Esophagus (tissue), 2 donors: ENCODE measurements at regions not wholly inside any gene's neighbourhood (a gene's known extent, or its start where the extent isn't known, plus 50 kb on each side); places are given as distances from the start of the nearest gene placed in this dataset.

Experiments used
- H3K27ac ChIP-seq, 2 donors: one replicate each; pipeline ENCODE4 v1.5.1; 2013; ENCODE audit warnings: low read depth in 2 of 2, mild to moderate bottlenecking in 2 of 2, inconsistent platforms in 1 of 2, low read length in 1 of 2, moderate library complexity in 1 of 2
- H3K27me3 ChIP-seq, 2 donors: one replicate each; pipeline ENCODE4 v1.6.1; 2013; ENCODE audit warnings: low read length in 2 of 2, control low read depth in 1 of 2, mild to moderate bottlenecking in 1 of 2; ENCODE audit not compliant: insufficient read depth in 2 of 2, control insufficient read depth in 1 of 2
- H3K36me3 ChIP-seq, 2 donors: one replicate each; pipeline ENCODE4 v1.6.1; 2013; ENCODE audit warnings: low read length in 1 of 2; ENCODE audit not compliant: control insufficient read depth in 2 of 2, insufficient read depth in 2 of 2
- H3K4me1 ChIP-seq, 2 donors: one replicate each; pipeline ENCODE4 v1.6.1; 2013; ENCODE audit warnings: low read length in 1 of 2; ENCODE audit not compliant: control insufficient read depth in 2 of 2, insufficient read depth in 2 of 2
- H3K4me3 ChIP-seq, 2 donors: one replicate each; pipeline ENCODE4 v1.5.1; 2013; ENCODE audit warnings: low read length in 2 of 2, mild to moderate bottlenecking in 2 of 2, low read depth in 1 of 2, moderate library complexity in 1 of 2
- H3K9me3 ChIP-seq, 2 donors: one replicate each; pipeline ENCODE4 v1.6.1; 2013; ENCODE audit warnings: mild to moderate bottlenecking in 2 of 2, low read depth in 1 of 2, low read length in 1 of 2, moderate library complexity in 1 of 2; ENCODE audit not compliant: control insufficient read depth in 2 of 2, insufficient read depth in 1 of 2
- WGBS, 2 donors: extraction: QIAGEN DNeasy Blood & Tissue Kit; methylation state at CpG; one replicate each; pipeline ENCODE4 v1.1.7; 2013; 5-methylcytosine and 5-hydroxymethylcytosine counted together
- donor health status: healthy with polysubstance abuse.
- donor health status: Bipolar disorder and iron deficiency.

DNA sequence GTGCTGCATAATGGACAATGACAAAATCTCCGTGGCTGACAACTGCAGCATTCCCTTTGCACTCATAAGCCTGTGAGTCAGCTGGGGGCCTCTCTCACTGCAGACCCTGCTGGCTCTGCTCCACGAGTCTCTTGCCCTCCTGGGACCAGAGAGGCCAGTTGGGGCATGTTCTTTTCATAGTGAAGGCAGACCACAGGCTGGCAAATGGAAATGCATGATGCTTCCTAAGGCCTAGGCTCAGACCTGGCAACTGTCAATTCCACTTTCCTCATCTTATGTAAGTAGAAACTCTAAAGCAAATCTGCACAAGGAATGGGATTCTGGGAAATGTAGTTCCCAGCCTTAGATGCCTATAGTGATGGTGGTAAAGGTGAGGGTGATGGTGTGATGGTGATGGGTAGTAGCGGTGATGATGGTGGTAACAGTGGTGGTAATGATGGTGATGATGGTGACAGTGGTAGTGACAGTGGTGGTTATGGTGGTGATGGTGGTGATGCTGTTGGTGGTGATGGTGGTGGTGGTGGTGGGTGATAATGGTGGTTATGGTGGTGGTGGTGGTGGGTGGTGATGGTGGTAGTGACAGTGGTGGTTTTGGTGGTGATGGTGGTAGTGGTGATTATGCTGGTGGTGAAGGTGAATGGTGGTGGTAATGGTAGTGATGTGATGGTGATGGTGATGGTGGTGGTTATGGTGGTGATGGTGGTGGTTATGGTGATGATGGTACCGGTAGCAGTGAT lies 185.8 kb upstream of the ARL4C start:
- H3K4me1 ChIP-seq = peaks cover 0 to 2% of the 10 kb centered on the region in 2 donors
- WGBS, 2 donors = 76 to 78% methylated on average over 4 of the region's 4 CpGs
- no peak overlapping the region for H3K4me3 ChIP-seq

DNA sequence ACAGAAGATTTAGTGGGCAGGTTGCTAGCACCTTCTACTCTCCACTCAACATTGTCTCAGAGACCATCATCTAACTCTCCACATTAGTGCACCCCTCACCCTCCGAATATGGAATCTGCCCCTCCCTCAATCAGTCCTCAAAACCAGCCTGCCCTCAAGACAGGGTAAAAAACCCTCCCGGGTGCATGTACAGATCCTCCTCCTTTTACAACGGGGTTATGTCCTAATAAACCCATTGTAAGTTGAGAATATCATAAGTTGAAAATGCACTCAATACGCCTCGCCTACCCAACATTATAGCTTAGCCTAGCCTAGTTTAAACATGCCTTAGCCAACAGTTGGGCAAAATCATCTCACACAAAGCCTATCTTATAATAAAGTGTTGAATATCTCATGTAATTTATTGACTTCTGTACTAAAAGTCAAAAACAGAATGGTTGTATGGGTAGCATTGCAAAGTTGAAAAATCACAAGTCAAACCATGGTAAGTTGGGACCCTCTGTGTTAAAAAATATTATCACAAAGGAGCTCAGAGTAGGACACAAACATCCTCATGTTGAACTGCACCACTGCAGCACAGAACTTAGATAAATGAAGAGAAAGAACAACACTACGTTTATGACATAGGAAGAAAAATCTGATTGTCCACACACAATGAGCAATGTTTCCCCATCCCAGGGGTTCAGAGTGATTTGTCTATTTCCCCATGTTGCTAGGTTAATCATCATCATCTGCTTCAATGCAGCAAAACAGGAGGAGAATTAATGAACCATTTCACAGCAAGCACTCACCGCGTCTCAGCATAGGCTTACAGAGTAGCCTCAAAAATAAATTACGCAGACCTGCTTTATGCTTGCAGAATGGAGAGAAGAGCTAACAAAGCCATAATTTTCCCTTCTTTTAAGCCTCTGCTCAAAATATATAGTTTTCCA lies 184.1 kb upstream of the ARL4C start:
- Histone ChIP-seq H3K4me3 (no peak overlapping the region), H3K27me3 (no peaks in the 10 kb centered on the region), H3K9me3 (peaks cover 0 to 4% of the 10 kb centered on the region in 2 donors), H3K27ac (no peak overlapping the region), H3K36me3 (no peaks in the 10 kb centered on the region), H3K4me1 (peaks cover 0 to 2% of the 10 kb centered on the region in 2 donors)
- WGBS, 2 donors = 91 to 93% methylated on average over 9 of the region's 9 CpGs

More for the DNA sequence above, 185.8 kb upstream of the ARL4C start:
- Histone ChIP-seq H3K27me3 (no peaks in the 10 kb centered on the region), H3K9me3 (peaks cover 0 to 4% of the 10 kb centered on the region in 2 donors), H3K36me3 (no peaks in the 10 kb centered on the region), H3K27ac (no peak overlapping the region)

DNA sequence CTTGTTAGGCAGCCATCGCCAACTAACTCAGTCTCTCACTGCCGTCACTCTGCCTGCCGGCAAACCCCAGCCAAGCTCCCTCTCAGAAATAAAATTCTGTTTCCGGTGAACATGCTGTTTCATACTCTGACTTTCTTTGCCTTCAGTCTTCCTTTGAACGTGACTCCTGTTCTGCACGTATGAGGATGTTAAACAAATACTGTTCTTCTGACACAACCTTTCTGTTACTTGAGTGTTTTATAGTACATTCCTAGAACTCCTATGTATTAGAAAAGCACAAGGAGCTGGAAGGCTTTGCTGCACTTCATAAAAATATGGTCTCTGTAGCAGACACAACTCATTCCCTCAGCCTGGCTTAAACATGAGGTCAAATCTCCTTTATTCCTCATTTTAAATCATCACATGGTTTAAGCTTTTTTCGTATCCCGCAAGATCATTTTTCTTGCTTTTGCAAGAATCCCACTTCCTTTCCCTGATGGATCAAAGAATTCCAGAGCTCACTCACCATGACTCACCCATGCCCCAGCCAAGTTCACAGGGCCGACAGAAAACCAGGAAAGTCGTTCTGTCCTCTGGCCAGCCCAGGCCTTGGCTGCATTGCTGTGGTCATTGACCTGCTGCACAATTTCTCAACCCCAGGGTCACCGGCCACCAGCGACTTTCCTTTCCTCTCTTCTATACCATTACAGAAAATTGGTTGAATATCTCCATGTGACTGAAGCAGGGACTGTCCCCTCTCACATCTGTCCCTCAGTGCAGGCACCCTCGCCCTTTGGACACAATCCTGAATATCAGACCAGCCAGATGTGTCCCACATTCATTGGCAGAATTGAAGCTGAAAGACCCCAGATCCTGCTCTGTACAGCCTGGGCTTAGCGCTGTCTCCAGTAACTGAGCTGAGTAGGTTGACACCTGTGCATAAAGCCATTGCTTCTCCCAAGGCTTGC lies 183.1 kb upstream of the ARL4C start:
- H3K9me3 ChIP-seq = peaks cover 0 to 4% of the 10 kb centered on the region in 2 donors
- H3K27ac ChIP-seq = no peak overlapping the region
- H3K36me3 ChIP-seq = no peaks in the 10 kb centered on the region
- 47 to 60% methylated on average over 14 of the region's 14 CpGs for WGBS, 2 donors
- peaks cover 0 to 2% of the 10 kb centered on the region in 2 donors for H3K4me1 ChIP-seq
- H3K27me3 ChIP-seq = no peaks in the 10 kb centered on the region
- H3K4me3 ChIP-seq = no peak overlapping the region

DNA sequence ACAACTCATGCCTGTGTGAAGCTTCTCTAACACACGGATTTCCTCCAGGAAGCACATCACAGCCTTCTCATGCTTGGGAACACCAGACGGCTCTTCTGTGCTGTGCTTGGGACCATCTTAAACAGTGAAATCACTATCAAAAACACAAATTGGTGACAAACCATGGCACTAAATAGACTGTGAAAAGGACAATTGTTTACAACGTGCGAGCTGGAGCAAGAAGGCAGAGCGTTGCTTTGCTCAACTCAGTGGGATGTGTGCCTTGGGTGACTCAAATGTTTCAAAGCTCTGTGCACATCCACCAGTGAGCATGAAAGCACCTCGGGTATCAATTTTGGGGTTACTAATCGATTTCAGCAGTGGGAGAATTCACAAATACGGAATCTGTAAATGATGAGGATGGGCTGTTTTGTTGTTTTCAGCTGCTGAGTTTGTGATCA lies 182.4 kb upstream of the ARL4C start:
- H3K9me3 ChIP-seq = peaks cover 0 to 4% of the 10 kb centered on the region in 2 donors
- no peaks in the 10 kb centered on the region for H3K27me3 ChIP-seq
- 76 to 79% methylated on average over 8 of the region's 8 CpGs for WGBS, 2 donors
- H3K4me3 ChIP-seq = no peak overlapping the region
- peaks cover 0 to 2% of the 10 kb centered on the region in 2 donors for H3K4me1 ChIP-seq
- H3K36me3 ChIP-seq = no peaks in the 10 kb centered on the region
- H3K27ac ChIP-seq = no peak overlapping the region

DNA sequence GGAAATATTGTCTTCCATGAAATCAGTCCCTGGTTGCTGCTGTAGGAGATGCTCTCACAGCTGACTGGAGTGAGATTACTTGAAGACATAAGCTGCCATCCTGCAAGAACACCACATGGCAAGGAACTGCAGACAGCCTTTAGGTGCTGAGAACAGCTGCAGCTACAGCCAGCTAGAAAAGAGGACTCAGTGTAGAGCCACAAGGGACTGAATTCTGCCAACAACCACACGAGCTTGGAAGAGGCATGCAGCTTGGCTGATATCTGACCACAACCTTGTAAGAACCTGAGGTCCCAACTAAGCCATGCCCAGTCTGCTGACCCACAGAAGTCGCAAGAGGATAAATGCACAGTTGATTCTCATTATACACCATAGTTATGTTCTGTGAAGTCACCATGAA lies 181.8 kb upstream of the ARL4C start:
- Histone ChIP-seq H3K4me3 (no peak overlapping the region), H3K27ac (no peak overlapping the region), H3K27me3 (no peaks in the 10 kb centered on the region), H3K9me3 (peaks cover 0 to 4% of the 10 kb centered on the region in 2 donors), H3K36me3 (no peaks in the 10 kb centered on the region), H3K4me1 (peaks cover 0 to 2% of the 10 kb centered on the region in 2 donors)
- WGBS, 2 donors = 65 to 68% methylated on average over 2 of the region's 2 CpGs

DNA sequence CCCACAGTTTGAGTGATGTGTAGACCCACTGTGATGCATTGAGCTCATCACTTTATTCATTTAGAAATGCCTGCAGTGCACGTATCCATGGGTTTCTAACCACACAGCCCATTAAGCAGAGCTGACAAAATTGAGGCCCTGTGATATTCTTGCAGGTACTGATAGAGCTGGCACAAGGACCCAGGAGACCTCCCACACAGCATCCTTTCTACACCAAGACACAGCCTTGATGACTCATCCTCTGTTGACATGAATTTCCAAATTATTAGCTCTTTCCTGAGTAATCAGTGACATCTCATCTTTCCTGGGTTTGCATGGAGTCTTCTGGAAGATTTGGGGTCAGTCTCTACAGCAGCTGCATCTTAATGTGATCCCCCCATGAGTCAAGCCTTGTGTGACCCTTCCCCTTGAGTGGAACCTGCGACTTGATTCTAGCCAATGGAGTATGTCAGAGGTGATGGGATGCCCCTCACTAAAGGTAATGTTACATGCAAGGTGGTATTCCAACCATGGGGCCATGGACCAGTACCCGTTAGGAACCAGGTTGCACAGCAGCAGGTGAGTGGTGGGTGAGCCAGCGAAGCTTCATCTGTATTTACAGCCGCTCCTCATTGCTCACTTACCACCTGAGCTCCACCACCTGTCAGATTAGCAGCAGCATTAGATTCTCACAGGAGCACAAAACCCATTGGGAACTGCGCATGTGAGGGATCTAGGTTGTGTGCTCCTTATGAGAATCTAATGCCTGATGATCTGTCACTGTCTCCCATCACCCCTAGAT lies 181.1 kb upstream of the ARL4C start:
- H3K9me3 ChIP-seq = peaks cover 0 to 3% of the 10 kb centered on the region in 2 donors
- H3K27ac ChIP-seq = no peak overlapping the region
- H3K4me1 ChIP-seq = peaks cover 0 to 2% of the 10 kb centered on the region in 2 donors
- H3K36me3 ChIP-seq = no peaks in the 10 kb centered on the region
- no peak overlapping the region for H3K4me3 ChIP-seq
- WGBS, 2 donors = 83 to 86% methylated on average over 6 of the region's 6 CpGs
- no peaks in the 10 kb centered on the region for H3K27me3 ChIP-seq

DNA sequence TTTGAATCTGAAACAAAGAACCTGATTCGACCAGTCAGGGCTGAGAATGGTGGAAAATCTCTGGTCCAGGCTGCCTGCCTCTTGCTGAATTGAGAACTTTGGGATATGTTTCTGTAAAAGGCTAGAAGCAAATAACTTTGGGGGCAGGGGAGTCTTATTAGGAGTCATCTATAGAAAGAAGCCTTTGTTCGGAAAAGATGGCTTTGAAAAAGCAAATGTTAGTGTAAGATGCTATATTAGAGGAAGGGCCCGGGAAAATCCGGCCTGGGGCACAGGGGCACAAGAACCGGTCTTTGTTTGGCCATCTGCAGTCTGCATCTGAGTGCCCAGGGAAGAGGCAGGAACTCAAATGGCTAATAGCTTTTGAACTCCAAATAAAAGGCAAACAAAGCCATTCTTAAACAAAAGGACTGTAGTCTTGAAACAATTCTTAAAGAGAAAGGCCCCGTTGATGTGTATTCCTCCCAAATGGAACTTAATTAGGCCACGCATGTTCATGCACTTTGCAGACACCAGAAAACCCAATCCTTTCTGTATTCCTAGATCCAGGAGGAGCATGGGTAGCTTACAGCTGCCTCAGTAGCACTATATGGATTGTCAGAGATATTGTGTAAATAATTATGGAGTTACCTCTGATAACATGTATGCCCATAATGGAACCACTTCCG lies 180.0 kb upstream of the ARL4C start:
- no peak overlapping the region for H3K27ac ChIP-seq
- no peaks in the 10 kb centered on the region for H3K36me3 ChIP-seq
- H3K4me3 ChIP-seq = no peak overlapping the region
- H3K27me3 ChIP-seq = no peaks in the 10 kb centered on the region
- no peaks in the 10 kb centered on the region for H3K9me3 ChIP-seq
- WGBS, 2 donors = 70 to 82% methylated on average over 8 of the region's 8 CpGs
- H3K4me1 ChIP-seq = no peaks in the 10 kb centered on the region

DNA sequence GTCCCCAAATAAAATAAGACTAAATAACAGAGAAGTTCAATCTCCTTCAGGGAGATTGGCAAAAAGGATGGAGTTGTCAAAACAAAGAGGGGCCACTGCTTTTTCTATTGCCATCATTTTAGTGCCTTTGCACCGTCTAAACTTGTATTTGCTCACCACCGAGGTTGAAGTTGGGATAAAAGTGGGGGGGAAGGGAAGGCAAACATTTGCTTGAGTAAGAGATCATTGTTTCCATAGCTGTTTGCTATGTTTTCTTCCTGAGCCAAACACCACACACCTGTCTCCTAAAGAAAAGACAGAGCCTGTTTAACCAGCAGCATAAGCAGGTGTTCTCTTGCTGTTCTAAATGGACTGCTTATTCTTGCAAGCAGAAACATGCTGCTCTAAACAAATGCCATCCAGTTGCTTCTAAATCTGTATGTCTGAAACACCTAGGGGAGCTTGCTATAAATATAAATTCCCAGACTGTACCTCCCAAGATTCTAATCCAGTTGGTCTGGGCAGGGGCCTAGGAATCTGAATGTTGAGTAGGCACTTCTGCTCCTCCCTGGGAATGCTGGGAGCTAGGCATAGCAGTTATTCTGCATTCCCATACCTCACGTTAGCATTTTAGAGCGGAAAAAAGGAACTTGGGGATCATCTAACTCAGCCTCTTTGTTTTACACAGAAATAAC lies 179.4 kb upstream of the ARL4C start:
- H3K27me3 ChIP-seq = no peaks in the 10 kb centered on the region
- no peak overlapping the region for H3K4me3 ChIP-seq
- no peaks in the 10 kb centered on the region for H3K9me3 ChIP-seq
- H3K27ac ChIP-seq = no peak overlapping the region
- 57 to 62% methylated on average over 4 of the region's 4 CpGs for WGBS, 2 donors
- H3K4me1 ChIP-seq = no peaks in the 10 kb centered on the region
- no peaks in the 10 kb centered on the region for H3K36me3 ChIP-seq
